Astrocyte (in vitro differentiated cells and primary cell): ENCODE measurements at regions not wholly inside any gene's neighbourhood (a gene's known extent, or its start where the extent isn't known, plus 50 kb on each side); places are given as distances from the start of the nearest gene placed in this dataset.

Experiments used
- CTCF ChIP-seq: IDR thresholded peaks from 2 replicates; pipeline ENCODE4 v1.5.1; 2011; ENCODE audit warnings: low read depth, mild to moderate bottlenecking, inconsistent platforms, low read length, moderate library complexity; ENCODE audit not compliant: insufficient read depth
- EZH2 ChIP-seq: IDR thresholded peaks from 2 replicates; pipeline ENCODE4 v1.6.1; 2012; ENCODE audit warnings: mild to moderate bottlenecking, low read length, inconsistent platforms; ENCODE audit not compliant: insufficient read depth

GRCh38 chr1:217983051-217983375 is 302.1 kb upstream of the RRP15 start:
- TF ChIP-seq EZH2 (no peak), CTCF (no peak)
